Testis (tissue), 2 donors: ENCODE measurements at regions not wholly inside any gene's neighbourhood (a gene's known extent, or its start where the extent isn't known, plus 50 kb on each side); places are given as distances from the start of the nearest gene placed in this dataset.
A peak's percentile ranks its signal among the peaks of the same experiment; 100 is the strongest.

Experiments
- DNase-seq: peaks from one replicate; pipeline ENCODE4 v3.0.0-alpha.2; 2019
- H3K27ac ChIP-seq, 2 donors: fragments of 200-600 bp; sonication (generic); one replicate each; pipeline ENCODE4 v1.5.1; 2019
- H3K27me3 ChIP-seq: fragments of 200-600 bp; sonication (generic); one replicate; pipeline ENCODE4 v1.5.1; 2019
- H3K36me3 ChIP-seq: fragments of 200-600 bp; sonication (generic); one replicate; pipeline ENCODE4 v1.5.1; 2017; ENCODE audit warnings: low read depth; ENCODE audit errors: missing control alignments
- H3K4me1 ChIP-seq: fragments of 200-600 bp; sonication (generic); one replicate; pipeline ENCODE4 v1.5.1; 2019
- H3K4me3 ChIP-seq, 2 donors: fragments of 200-600 bp; sonication (generic); one replicate each; pipeline ENCODE4 v1.5.1; 2017 to 2019
- H3K9me3 ChIP-seq: fragments of 200-600 bp; sonication (generic); one replicate; pipeline ENCODE4 v1.5.1; 2017
- CTCF ChIP-seq, 3 experiments: fragments of 450-650 bp in 2 of 3; fragments of 200-600 bp in 1 of 3; sonication (generic) in 1 of 3; IDR thresholded peaks; one replicate each; pipeline ENCODE4 v1.5.1; 2016 to 2019; ENCODE audit warnings: antibody characterized with exemption in 3 of 3, mild to moderate bottlenecking in 2 of 3, moderate library complexity in 1 of 3
- POLR2A ChIP-seq: fragments of 450-650 bp; IDR thresholded peaks from one replicate; pipeline ENCODE4 v1.6.1; 2017; ENCODE audit warnings: antibody characterized with exemption, mild to moderate bottlenecking, moderate library complexity
- WGBS, 2 donors: methylation state at CpG; one replicate each; pipeline ENCODE4 v1.1.5; 2018; 5-methylcytosine and 5-hydroxymethylcytosine counted together
- intact Hi-C: fragments of 100-400 bp; cut with DNase I; formaldehyde crosslinking; loops from one replicate; pipeline ENCODE4 v1.15.1; 2023; ENCODE audit warnings: low total_unique reads

- no peaks in the 10 kb centered on the region for H3K27me3 ChIP-seq
- 65 to 75% methylated on average over 1 of the region's 1 CpG for WGBS, 2 donors
- intact Hi-C loops, result no loop called here
- no peak for TF ChIP-seq POLR2A
- no peak for TF ChIP-seq CTCF (IDR thresholded peaks at IDR 0.05)
- no peaks in the 10 kb centered on the region for H3K36me3 ChIP-seq
- no peak overlapping the region for H3K27ac ChIP-seq
- H3K9me3 ChIP-seq, result no peaks in the 10 kb centered on the region
- peak; percentile 45 for DNase-seq
- H3K4me3 ChIP-seq, result no peak overlapping the region
- no peaks in the 10 kb centered on the region for H3K4me1 ChIP-seq
Measured at GRCh38 chr12:102602521-102602920, 122.2 kb upstream of the IGF1 start.

- Histone ChIP-seq H3K9me3 (no peaks in the 10 kb centered on the region), H3K27me3 (no peaks in the 10 kb centered on the region), H3K27ac (no peak overlapping the region), H3K4me1 (no peaks in the 10 kb centered on the region), H3K36me3 (no peaks in the 10 kb centered on the region), H3K4me3 (no peak overlapping the region)
- TF ChIP-seq POLR2A (no peak), CTCF (IDR thresholded peaks at IDR 0.05) (no peak)
- intact Hi-C loops, result no loop called here
- DNase-seq, result no peak
- 89 to 91% methylated on average over 5 of the region's 5 CpGs for WGBS, 2 donors
Measured at GRCh38 chr12:102601621-102602020, 121.3 kb upstream of the IGF1 start.

GRCh38 chr12:102596687-102597086 lies 116.3 kb upstream of the IGF1 start:
- TF ChIP-seq POLR2A, result no peak
- TF ChIP-seq CTCF (IDR thresholded peaks at IDR 0.05), result no peak

GRCh38 chr12:102596031-102596430 lies 115.7 kb upstream of the IGF1 start:
- WGBS, 2 donors, result 84 to 89% methylated on average over 8 of the region's 8 CpGs
- Histone ChIP-seq H3K4me1 (no peaks in the 10 kb centered on the region), H3K36me3 (no peaks in the 10 kb centered on the region), H3K27me3 (no peaks in the 10 kb centered on the region), H3K27ac (no peak overlapping the region), H3K4me3 (no peak overlapping the region), H3K9me3 (no peaks in the 10 kb centered on the region)
- no peak for DNase-seq
- intact Hi-C loops, result no loop called here
- TF ChIP-seq CTCF (IDR thresholded peaks at IDR 0.05), result no peak
- no peak for TF ChIP-seq POLR2A

More at GRCh38 chr12:102596687-102597086, 116.3 kb upstream of the IGF1 start:
- Histone ChIP-seq H3K4me3 (no peak overlapping the region), H3K4me1 (no peaks in the 10 kb centered on the region), H3K9me3 (no peaks in the 10 kb centered on the region), H3K27ac (no peak overlapping the region), H3K27me3 (no peaks in the 10 kb centered on the region), H3K36me3 (no peaks in the 10 kb centered on the region)
- no peak for DNase-seq
- 83 to 87% methylated on average over 2 of the region's 2 CpGs for WGBS, 2 donors
- intact Hi-C loops, result no loop called here

- Histone ChIP-seq H3K4me1 (no peaks in the 10 kb centered on the region), H3K4me3 (no peak overlapping the region), H3K27me3 (no peaks in the 10 kb centered on the region), H3K27ac (no peak overlapping the region), H3K36me3 (no peaks in the 10 kb centered on the region), H3K9me3 (no peaks in the 10 kb centered on the region)
- WGBS, 2 donors, result 90 to 96% methylated on average over 10 of the region's 10 CpGs
- TF ChIP-seq POLR2A, result no peak
- no peak for TF ChIP-seq CTCF (IDR thresholded peaks at IDR 0.05)
- intact Hi-C loops, result no loop called here
- no peak for DNase-seq
Measured at GRCh38 chr12:102595315-102595714, 115.0 kb upstream of the IGF1 start.
